ENCODE measurements at regions not wholly inside any gene's neighbourhood (a gene's known extent, or its start where the extent isn't known, plus 50 kb on each side); places are given as distances from the start of the nearest gene placed in this dataset.

DNA sequence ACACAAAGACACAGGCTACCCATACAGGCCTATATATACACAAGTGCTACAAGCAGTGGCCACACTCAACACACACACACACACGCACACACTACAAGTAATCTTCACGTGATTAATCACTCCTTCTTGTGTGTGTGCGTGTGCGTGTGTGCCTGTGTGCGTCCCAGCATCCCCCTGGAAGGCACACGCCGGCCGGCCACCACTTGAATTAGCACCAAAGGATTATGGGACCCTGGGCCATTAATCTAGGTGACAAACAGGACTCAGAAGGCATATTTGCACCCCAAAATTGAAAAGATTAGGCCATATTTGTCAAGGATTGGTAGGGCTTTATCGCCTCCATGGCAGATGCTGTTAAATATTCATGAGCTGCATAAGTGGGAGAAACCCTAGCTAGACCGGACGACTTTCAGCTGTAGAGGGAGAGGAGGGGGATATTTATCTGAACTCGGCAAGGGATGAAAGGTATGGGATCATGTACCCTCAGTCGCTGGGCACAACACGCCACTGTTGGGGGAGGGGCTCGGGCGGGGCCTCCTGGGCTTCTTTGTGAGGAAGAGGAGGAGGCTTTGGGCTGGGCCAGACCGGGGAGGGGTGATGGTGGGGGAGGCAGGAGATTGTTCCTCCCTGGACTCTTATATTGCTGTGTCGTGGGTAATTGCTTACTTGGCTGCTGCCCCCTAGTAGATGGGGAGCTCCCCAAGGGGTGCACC is 89.6 kb upstream of the LHX5 start:
- no peak for TF ChIP-seq POLR2A (IDR thresholded peaks at IDR 0.05)
- TF ChIP-seq, protein P1, sequence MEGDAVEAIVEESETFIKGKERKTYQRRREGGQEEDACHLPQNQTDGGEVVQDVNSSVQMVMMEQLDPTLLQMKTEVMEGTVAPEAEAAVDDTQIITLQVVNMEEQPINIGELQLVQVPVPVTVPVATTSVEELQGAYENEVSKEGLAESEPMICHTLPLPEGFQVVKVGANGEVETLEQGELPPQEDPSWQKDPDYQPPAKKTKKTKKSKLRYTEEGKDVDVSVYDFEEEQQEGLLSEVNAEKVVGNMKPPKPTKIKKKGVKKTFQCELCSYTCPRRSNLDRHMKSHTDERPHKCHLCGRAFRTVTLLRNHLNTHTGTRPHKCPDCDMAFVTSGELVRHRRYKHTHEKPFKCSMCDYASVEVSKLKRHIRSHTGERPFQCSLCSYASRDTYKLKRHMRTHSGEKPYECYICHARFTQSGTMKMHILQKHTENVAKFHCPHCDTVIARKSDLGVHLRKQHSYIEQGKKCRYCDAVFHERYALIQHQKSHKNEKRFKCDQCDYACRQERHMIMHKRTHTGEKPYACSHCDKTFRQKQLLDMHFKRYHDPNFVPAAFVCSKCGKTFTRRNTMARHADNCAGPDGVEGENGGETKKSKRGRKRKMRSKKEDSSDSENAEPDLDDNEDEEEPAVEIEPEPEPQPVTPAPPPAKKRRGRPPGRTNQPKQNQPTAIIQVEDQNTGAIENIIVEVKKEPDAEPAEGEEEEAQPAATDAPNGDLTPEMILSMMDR (IDR thresholded peaks at IDR 0.05): no peak
- H3K4me1 ChIP-seq: no peaks in the 10 kb centered on the region
- no peak overlapping the region for H3K27ac ChIP-seq
- no peak overlapping the region for H3K4me3 ChIP-seq
- DNase-seq: no peak
- H3K27me3 ChIP-seq: no peaks in the 10 kb centered on the region
- H3K36me3 ChIP-seq (ENCODE audit: low read depth, missing control alignments): no peaks in the 10 kb centered on the region
- intact Hi-C loops (cut with DNase I; ENCODE audit: low total_unique reads): no loop called here
- 57 to 72% methylated on average over 16 to 18 of the region's 18 CpGs for WGBS, 2 donors
- no peaks in the 10 kb centered on the region for H3K9me3 ChIP-seq

DNA sequence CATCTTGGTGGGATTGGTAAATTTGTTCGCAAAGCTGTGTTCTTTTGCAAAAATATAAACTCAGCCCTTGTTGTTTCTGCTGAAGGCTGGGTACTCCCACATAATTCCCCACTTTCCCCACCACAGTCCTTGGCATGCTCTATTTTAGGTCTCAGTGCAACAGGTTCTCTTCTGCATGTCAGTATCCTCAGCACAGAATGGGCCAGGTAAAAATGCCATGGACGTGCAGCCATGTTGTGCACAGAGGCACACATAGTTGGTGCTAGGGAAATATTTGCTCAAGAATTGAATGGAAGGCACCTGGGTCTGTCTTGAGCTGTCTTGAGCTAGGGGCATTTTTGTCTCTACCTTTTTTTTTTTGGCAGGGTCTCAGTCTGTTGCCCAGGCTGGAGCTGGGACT is 87.8 kb upstream of the LHX5 start:
- no peak overlapping the region for H3K27ac ChIP-seq
- WGBS, 2 donors: 83 to 87% methylated on average over 2 of the region's 2 CpGs
- intact Hi-C loops (cut with DNase I; ENCODE audit: low total_unique reads): no loop called here
- H3K27me3 ChIP-seq: no peaks in the 10 kb centered on the region
- no peaks in the 10 kb centered on the region for H3K36me3 ChIP-seq (ENCODE audit: low read depth, missing control alignments)
- TF ChIP-seq, protein P1 (IDR thresholded peaks at IDR 0.05): no peak
- TF ChIP-seq POLR2A (IDR thresholded peaks at IDR 0.05): no peak
- no peaks in the 10 kb centered on the region for H3K9me3 ChIP-seq
- no peak overlapping the region for H3K4me3 ChIP-seq
- DNase-seq: no peak
- no peaks in the 10 kb centered on the region for H3K4me1 ChIP-seq

DNA sequence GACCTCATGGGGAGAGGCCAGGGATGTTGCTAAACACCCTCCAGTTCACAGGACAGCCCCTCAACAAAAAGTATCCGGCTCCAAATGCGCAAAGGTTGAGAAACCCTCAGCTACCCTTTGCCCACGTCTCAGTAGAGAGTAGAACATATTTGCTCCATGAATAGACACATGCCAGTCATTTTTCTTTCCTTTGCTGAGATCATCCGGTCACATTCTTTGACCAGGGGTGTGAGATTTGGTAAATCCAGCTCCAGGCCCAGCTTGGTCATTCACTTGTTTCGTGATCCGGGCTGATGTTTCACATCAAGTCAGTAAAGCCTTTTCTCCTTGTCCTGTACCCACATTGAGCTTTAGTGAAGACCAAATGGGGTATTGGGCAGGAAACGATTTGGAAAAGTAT is 83.6 kb upstream of the LHX5 start:
- 82 to 83% methylated on average over 7 of the region's 7 CpGs for WGBS, 2 donors
- no peak overlapping the region for H3K4me3 ChIP-seq
- H3K4me1 ChIP-seq: no peaks in the 10 kb centered on the region
- H3K27me3 ChIP-seq: no peaks in the 10 kb centered on the region
- TF ChIP-seq, protein P1 (IDR thresholded peaks at IDR 0.05): no peak
- TF ChIP-seq POLR2A (IDR thresholded peaks at IDR 0.05): no peak
- H3K9me3 ChIP-seq: no peaks in the 10 kb centered on the region
- no peak overlapping the region for H3K27ac ChIP-seq
- intact Hi-C loops (cut with DNase I; ENCODE audit: low total_unique reads): no loop called here
- H3K36me3 ChIP-seq (ENCODE audit: low read depth, missing control alignments): no peaks in the 10 kb centered on the region
- DNase-seq: no peak

DNA sequence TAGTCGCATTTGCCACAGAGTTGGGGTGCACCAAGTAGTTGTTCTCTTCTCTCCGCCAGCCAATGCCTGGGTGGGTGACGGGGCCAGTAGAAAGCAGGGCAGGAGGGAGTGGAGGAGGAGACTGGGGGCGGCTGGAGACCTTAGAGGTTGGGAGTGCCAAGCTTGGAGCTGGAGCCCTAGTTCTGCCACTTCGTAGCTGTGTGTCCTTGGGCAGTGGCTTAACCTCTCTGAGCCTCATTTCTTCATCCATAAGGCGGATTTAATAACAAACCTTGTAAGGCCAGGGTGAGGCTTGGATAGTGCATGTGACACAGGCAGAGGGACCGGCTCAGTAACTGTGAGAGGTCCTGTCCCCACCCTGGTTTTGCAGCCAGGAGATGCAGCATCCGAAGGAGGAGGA is 81.1 kb upstream of the LHX5 start:
- 81 to 82% methylated on average over 8 of the region's 8 CpGs for WGBS, 2 donors
- H3K36me3 ChIP-seq (ENCODE audit: low read depth, missing control alignments): no peaks in the 10 kb centered on the region
- no peaks in the 10 kb centered on the region for H3K9me3 ChIP-seq
- H3K27me3 ChIP-seq: no peaks in the 10 kb centered on the region
- H3K4me3 ChIP-seq: no peak overlapping the region
- no peak for DNase-seq
- no peaks in the 10 kb centered on the region for H3K4me1 ChIP-seq
- H3K27ac ChIP-seq: no peak overlapping the region
- intact Hi-C loops (cut with DNase I; ENCODE audit: low total_unique reads): no loop called here
- TF ChIP-seq POLR2A (IDR thresholded peaks at IDR 0.05): no peak
- TF ChIP-seq, protein P1 (IDR thresholded peaks at IDR 0.05): no peak

DNA sequence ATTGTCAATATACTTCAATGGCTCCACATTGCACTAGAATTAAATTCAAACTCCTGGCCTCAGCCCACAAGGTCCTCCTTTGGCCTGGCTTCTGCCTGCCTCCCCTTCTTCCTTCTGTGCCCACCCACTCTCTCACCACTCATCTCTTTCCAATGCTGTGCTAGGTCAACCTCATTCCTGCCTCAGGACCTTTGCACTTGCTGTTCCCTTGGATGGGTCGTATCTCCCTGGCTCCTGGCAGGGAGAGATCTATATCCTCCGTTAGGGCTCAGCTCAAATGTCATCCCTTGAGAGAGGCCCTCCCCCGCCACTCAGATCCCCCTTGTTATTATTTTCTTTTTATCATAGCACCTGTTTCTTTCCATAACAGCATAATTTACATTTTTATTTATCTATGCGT is 79.9 kb upstream of the LHX5 start:
- TF ChIP-seq, protein P1 (IDR thresholded peaks at IDR 0.05): no peak
- no peak for TF ChIP-seq POLR2A (IDR thresholded peaks at IDR 0.05)
- WGBS, 2 donors: 84 to 86% methylated on average over 4 of the region's 4 CpGs

More for the DNA sequence above, 79.9 kb upstream of the LHX5 start:
- H3K27me3 ChIP-seq: no peaks in the 10 kb centered on the region
- H3K9me3 ChIP-seq: no peaks in the 10 kb centered on the region
- intact Hi-C loops (cut with DNase I; ENCODE audit: low total_unique reads): no loop called here
- no peak for DNase-seq
- no peak overlapping the region for H3K4me3 ChIP-seq
- no peaks in the 10 kb centered on the region for H3K4me1 ChIP-seq
- H3K27ac ChIP-seq: no peak overlapping the region
- no peaks in the 10 kb centered on the region for H3K36me3 ChIP-seq (ENCODE audit: low read depth, missing control alignments)

All from testis (tissue), 2 donors.